Smooth muscle cell (in vitro differentiated cells): ENCODE measurements at regions not wholly inside any gene's neighbourhood (a gene's known extent, or its start where the extent isn't known, plus 50 kb on each side); places are given as distances from the start of the nearest gene placed in this dataset.

ENCODE experiments used
- DNase-seq: peaks from one replicate; lab custom pipeline; 2025; ENCODE audit not compliant: unreplicated experiment; lab: John Stamatoyannopoulos, UW
- H2AFZ ChIP-seq: fragments of 200-600 bp; sonication (generic); 2 replicates; pipeline ENCODE4 v1.6.0; 2016; ENCODE audit warnings: antibody characterized with exemption, low read depth, mild to moderate bottlenecking
- H3F3A ChIP-seq: fragments of 200-600 bp; sonication (generic); 2 replicates; pipeline ENCODE4 v1.6.0; 2017; ENCODE audit warnings: antibody characterized with exemption, low read depth
- H3K27ac ChIP-seq: fragments of 200-600 bp; sonication (generic); 2 replicates; pipeline ENCODE4 v1.5.1; 2016; ENCODE audit warnings: low read depth, mild to moderate bottlenecking
- H3K27me3 ChIP-seq: fragments of 200-600 bp; sonication (generic); 2 replicates; pipeline ENCODE4 v1.6.1; 2016; ENCODE audit warnings: low read depth, mild to moderate bottlenecking
- H3K36me3 ChIP-seq: fragments of 200-600 bp; sonication (generic); 2 replicates; pipeline ENCODE4 v1.5.1; 2016; ENCODE audit warnings: low read depth
- H3K4me1 ChIP-seq: fragments of 200-600 bp; sonication (generic); 2 replicates; pipeline ENCODE4 v1.5.1; 2016; ENCODE audit warnings: low read depth
- H3K4me2 ChIP-seq: fragments of 200-600 bp; sonication (generic); 2 replicates; pipeline ENCODE4 v1.6.0; 2016; ENCODE audit warnings: mild to moderate bottlenecking
- H3K4me3 ChIP-seq: fragments of 200-600 bp; sonication (generic); 2 replicates; pipeline ENCODE4 v1.5.1; 2016; ENCODE audit warnings: mild to moderate bottlenecking
- H3K79me2 ChIP-seq: fragments of 200-600 bp; sonication (generic); 2 replicates; pipeline ENCODE4 v1.6.0; 2016; ENCODE audit warnings: low read depth, mild to moderate bottlenecking
- H3K9ac ChIP-seq: fragments of 200-600 bp; sonication (generic); 2 replicates; pipeline ENCODE4 v1.6.0; 2016; ENCODE audit warnings: low read depth
- H3K9me3 ChIP-seq: fragments of 200-600 bp; sonication (generic); replicated peaks from 2 replicates; pipeline ENCODE4 v1.5.1; 2016; ENCODE audit warnings: low read depth
- H4K20me1 ChIP-seq: fragments of 200-600 bp; sonication (generic); 2 replicates; pipeline ENCODE4 v1.6.0; 2016; ENCODE audit warnings: low read depth
- CTCF ChIP-seq: fragments of 200-600 bp; sonication (generic); IDR thresholded peaks from 2 replicates; pipeline ENCODE4 v1.5.1; 2017; ENCODE audit warnings: borderline replicate concordance, mild to moderate bottlenecking, antibody characterized with exemption; ENCODE audit not compliant: insufficient read depth, poor library complexity, severe bottlenecking
- WGBS: methylation state at CpG from one replicate; pipeline ENCODE4 v1.1.7; 2016; ENCODE audit warnings: low lambda C conversion rate; 5-methylcytosine and 5-hydroxymethylcytosine counted together

- Histone ChIP-seq H3K27me3 (no peaks in the 10 kb centered on the region), H3K4me1 (peaks cover 7% of the 10 kb centered on the region), H3F3A (no peaks in the 10 kb centered on the region), H3K4me2 (peak overlapping the region; percentile 27), H3K9ac (no peak overlapping the region), H2AFZ (peak overlapping the region; percentile 56), H3K79me2 (no peaks in the 10 kb centered on the region), H3K9me3 (no peaks in the 10 kb centered on the region), H3K27ac (peak overlapping the region; percentile 49), H4K20me1 (no peaks in the 10 kb centered on the region), H3K36me3 (no peaks in the 10 kb centered on the region), H3K4me3 (no peak overlapping the region)
- TF ChIP-seq CTCF: no peak
- no peak for DNase-seq
- WGBS: 21% methylated on average over 1 of the region's 1 CpG
Measured at GRCh38 chr1:103218821-103219220, 110.5 kb upstream of the COL11A1 start.

- Histone ChIP-seq H3K4me2 (peak overlapping the region; percentile 27), H3K79me2 (no peaks in the 10 kb centered on the region), H3K9ac (no peak overlapping the region), H4K20me1 (no peaks in the 10 kb centered on the region), H3K27ac (peak overlapping the region; percentile 49), H3K9me3 (no peaks in the 10 kb centered on the region), H3K4me1 (peaks cover 7% of the 10 kb centered on the region), H3K27me3 (no peaks in the 10 kb centered on the region), H3F3A (no peaks in the 10 kb centered on the region), H3K4me3 (no peak overlapping the region), H2AFZ (peak overlapping the region; percentile 56), H3K36me3 (no peaks in the 10 kb centered on the region)
- TF ChIP-seq CTCF: no peak
- DNase-seq: no peak
Measured at GRCh38 chr1:103218369-103218768, 110.0 kb upstream of the COL11A1 start.

GRCh38 chr1:103211073-103211472 is 102.8 kb upstream of the COL11A1 start:
- no peaks in the 10 kb centered on the region for H3F3A ChIP-seq
- H3K79me2 ChIP-seq: no peaks in the 10 kb centered on the region
- no peak for TF ChIP-seq CTCF
- no peak overlapping the region for H3K4me2 ChIP-seq
- no peaks in the 10 kb centered on the region for H3K36me3 ChIP-seq
- no peaks in the 10 kb centered on the region for H4K20me1 ChIP-seq
- no peak overlapping the region for H3K9ac ChIP-seq
- H3K9me3 ChIP-seq: no peaks in the 10 kb centered on the region
- no peak overlapping the region for H3K4me3 ChIP-seq
- no peaks in the 10 kb centered on the region for H3K27me3 ChIP-seq
- H3K4me1 ChIP-seq: no peaks in the 10 kb centered on the region
- WGBS: 91% methylated on average over 1 of the region's 1 CpG
- H2AFZ ChIP-seq: peak overlapping the region; percentile 60
- DNase-seq: no peak
- no peak overlapping the region for H3K27ac ChIP-seq

- H3K4me3 ChIP-seq: no peak overlapping the region
- no peaks in the 10 kb centered on the region for H3K79me2 ChIP-seq
- no peaks in the 10 kb centered on the region for H3K36me3 ChIP-seq
- H3K4me1 ChIP-seq: no peaks in the 10 kb centered on the region
- H2AFZ ChIP-seq: no peak overlapping the region
- WGBS: 95% methylated on average over 2 of the region's 2 CpGs
- H4K20me1 ChIP-seq: no peaks in the 10 kb centered on the region
- H3F3A ChIP-seq: no peaks in the 10 kb centered on the region
- no peak overlapping the region for H3K4me2 ChIP-seq
- no peaks in the 10 kb centered on the region for H3K27me3 ChIP-seq
- H3K27ac ChIP-seq: no peak overlapping the region
- no peak overlapping the region for H3K9ac ChIP-seq
- H3K9me3 ChIP-seq: no peaks in the 10 kb centered on the region
- no peak for TF ChIP-seq CTCF
- DNase-seq: no peak
Measured at GRCh38 chr1:103208844-103209243, 100.5 kb upstream of the COL11A1 start.
